Myocyte (in vitro differentiated cells): ENCODE measurements at regions not wholly inside any gene's neighbourhood (a gene's known extent, or its start where the extent isn't known, plus 50 kb on each side); places are given as distances from the start of the nearest gene placed in this dataset.
A peak's percentile ranks its signal among the peaks of the same experiment; 100 is the strongest.

ENCODE experiments used
- DNase-seq: peaks from one replicate; pipeline ENCODE4 v3.0.0-alpha.2; 2012; ENCODE audit warnings: low read depth

GRCh38 chr2:134161170-134161547 lies 92.7 kb upstream of the MGAT5 start:
- DNase-seq, result no peak

DNA sequence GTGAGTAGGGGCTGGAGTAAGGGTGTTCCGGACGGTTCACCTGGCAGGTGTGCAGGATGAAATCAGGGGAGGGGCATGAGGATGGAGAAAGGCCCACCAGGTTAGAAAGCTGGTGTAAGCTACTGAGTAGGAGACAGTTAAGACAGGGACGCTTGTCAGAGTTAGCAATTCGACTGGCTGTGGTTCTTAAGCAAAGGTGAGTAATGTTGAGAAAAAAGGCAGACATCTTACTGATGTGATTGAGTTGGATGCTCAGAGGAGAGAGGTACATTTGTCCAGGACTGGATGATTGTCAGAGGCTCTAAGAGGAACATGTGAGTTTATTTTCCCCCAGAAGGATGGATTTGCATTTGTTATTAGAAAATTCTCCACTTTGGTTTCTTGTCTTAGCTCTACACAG lies 90.5 kb upstream of the MGAT5 start:
- no peak for DNase-seq

GRCh38 chr2:134164306-134164705 lies 89.6 kb upstream of the MGAT5 start:
- DNase-seq, result no peak

GRCh38 chr2:134167015-134167414 lies 86.9 kb upstream of the MGAT5 start:
- DNase-seq, result no peak

DNA sequence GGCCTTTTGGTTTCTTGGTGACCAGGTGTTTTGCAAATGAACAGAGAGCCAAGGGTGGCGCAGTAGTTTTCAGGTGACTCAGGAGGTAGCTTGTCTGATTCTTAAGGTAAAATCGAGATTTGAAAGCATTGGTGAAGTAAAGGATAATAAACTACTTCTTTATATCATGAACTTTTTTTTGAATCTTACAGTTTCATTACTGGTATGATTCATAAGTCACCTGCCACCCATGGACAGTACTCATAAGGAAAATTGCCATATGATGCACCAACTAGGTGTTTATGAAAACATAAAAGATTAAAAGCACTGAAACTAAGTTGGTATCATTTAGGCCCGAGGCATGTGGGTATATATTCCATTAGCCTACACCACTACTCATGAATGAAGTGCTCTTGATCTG lies 84.1 kb upstream of the MGAT5 start:
- DNase-seq, result no peak

GRCh38 chr2:134170294-134170693 lies 83.6 kb upstream of the MGAT5 start:
- peak; percentile 24 for DNase-seq

DNA sequence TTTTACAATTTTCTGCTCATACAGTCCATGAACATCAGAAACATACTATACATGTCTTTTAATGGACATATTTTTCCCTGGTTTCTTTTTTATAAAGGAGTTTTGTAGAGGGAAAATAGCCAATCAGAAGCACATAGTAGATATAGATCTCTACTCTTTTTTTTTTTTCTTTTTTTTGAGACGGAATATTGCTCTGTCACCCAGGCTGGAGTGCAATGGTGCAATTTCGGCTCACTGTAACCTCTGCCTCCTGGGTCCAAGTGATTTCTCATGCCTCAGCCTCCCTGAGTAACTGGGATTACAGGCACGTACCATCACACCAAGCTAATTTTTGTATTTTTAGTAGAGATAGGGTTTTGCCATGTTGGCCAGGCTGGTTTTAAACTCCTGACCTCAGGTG lies 83.2 kb upstream of the MGAT5 start:
- no peak for DNase-seq

- peak; percentile 46 for DNase-seq
Measured at GRCh38 chr2:134173338-134174016, 80.4 kb upstream of the MGAT5 start.

DNA sequence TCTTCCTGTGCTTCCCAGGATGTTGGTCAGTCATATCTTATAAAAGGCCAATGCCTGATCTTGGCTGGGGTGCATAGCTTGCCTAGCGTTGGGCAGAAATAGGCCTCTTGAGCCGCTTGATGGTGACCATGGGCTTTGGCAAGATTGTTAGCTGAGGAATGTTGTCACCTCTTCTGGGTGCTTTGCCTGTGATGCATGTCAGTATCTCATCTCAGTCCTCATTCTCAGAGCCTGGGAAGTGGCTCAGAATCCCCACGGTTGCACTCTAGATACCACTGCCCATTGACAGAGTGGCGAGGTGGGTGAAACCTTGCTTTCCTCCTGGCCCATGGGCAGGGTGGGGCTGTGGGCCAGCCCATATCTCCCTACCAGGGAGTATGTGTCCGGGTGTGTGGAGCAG lies 79.2 kb upstream of the MGAT5 start:
- no peak for DNase-seq

DNA sequence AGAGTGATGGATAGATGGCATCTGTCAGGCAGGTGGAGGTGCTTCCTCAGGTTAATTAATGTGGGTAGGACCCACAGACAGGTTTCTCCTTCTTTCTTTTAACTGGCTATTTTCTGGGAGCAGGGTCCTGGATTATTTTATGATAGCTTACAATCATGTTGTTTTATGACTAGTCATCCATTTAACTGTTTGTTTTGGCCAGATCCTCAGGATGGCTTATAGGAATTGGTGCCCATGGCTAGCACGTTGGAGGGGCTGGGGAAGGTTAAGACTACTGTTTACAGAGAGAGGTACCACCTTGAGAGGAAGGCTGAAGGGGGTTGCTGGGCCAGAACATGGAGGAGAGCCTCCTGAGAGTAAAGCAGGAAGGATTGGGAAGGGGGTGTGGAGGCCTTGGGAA lies 78.0 kb upstream of the MGAT5 start:
- DNase-seq, result no peak

DNA sequence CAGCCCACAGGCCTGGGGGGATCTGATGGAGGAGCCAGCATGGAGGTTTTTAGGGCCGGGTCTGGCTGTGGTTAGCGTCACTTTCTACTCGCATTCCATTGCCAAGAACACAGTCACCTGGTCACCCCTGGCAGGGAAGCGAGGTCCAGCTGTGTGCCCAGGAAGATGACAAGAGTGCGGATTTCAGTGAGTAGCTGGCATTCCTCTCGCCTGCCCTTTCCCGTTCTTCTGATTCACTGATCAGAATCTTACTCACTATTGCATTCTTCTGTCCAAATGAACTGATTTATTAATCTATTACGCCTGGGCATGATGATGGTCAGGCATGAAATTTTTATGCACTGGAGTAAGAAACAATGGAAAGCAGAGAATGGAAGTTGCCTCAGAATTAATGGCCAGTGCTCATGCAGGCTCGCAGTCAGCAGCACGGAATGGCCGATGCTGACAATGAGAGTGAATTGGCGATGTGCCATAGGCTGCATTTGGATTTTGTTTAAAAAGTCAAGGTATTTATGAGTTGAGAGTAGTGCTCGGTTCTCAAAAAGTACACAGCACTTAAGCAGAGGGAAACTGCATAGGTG lies 76.4 kb upstream of the MGAT5 start:
- DNase-seq, result no peak

DNA sequence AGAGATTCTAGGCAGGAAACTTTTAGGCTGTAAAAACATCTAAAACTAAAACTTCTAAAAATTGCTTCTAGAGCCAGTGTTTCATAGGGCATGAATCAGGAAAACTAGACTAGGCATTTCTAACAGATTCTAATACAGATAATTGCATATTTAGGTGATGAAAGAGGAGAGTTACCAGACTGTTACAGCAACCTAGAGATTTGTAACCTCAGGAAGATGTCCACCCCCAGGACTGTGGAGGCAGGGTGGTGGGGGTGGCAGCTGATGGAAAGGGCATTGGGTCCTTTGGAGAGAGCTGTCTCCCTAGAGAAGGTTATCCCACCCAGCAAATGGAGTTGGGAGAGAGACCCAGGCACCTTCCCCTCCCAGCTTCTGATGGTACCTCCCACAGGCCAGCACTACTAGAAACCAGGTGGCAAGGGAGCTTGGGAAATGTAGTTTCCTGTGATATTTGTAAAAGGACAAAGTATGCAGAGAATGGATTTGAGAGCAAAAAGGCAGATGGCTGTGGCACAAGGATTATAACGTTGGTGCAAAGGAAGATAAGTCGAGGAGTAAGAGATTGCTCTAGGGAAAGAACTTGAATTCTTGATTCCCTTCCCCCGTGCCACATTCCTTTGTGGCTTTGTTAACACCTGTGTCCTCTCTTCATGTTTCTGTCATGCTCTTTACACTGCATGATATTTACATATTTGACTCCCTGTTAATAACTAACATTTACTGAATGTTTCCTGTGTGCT lies 75.6 kb upstream of the MGAT5 start:
- DNase-seq, result peak; percentile 43

DNA sequence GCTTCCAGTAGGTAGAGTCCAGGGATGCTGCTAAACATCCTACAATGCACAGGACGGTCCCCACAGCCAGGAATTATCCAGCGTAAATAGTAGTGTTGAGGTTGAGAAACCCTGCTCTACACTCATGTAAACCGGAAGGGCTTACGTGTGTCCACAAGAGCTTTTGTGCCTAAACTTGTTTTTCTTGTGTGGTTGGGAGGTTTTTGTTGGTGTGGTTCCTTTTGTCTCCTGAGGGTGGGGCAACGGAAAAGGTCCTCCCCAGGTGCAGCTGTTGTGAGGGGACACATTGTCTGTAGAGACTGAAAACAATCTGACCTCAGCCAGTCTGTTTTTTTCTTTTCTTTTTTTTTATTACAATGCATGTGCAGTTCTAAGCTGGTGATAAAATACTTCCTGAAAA lies 72.7 kb upstream of the MGAT5 start:
- DNase-seq, result peak; percentile 17

DNA sequence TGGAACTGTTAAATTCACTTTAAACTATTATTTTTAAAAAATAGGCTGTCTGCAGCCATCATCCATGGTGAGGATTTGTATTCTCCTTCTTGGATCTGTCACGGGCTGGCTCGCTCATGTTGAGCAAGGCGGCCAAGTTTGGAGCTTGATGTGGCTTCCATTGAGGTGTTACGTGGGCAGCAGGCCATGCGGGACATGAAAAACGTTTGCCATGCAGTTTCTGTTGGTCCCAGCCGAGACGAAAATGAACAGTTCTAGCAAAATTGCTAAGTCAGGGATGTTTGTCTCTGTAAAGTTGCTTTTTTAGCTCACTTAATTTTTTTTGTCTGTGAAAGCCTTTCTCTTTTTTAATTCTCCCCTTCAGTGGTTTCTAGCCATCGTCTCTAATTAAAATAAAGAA lies 70.2 kb upstream of the MGAT5 start:
- no peak for DNase-seq

- DNase-seq, result no peak
Measured at GRCh38 chr2:134185639-134186038, 68.2 kb upstream of the MGAT5 start.

DNA sequence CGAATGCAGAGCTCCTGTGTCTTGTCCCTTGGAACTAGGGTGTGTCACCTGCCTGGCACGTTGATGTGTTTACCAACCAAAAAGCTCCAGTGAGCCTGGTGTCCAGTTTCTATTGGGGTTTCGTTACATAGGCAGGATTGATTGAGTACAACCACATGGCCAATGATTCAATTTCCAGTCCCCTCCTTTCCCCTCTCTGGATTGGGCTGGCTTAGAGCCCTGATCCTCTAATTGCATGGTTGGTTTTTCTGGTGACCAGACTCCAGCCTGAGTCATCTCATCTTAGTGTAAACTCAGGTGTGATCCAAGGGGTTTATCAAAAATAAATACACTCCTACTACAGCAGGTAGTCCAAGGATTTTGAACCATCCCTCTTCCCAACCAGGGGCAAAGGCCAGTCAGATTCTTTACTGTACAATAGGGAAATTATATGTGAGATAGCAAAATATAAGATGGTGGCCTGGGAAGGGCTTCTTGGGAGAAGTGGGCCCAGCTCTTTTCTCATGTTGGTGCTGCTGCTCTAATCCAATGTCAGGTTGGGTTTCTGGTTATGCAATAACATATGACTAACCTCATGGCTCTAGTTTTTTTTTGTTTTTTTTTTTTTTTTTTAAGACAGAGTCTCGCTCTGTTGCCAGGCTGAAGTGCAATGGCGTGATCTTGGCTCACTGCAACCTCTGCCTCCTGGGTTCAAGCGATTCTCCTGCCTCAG lies 64.7 kb upstream of the MGAT5 start:
- DNase-seq, result peak; percentile 32

DNA sequence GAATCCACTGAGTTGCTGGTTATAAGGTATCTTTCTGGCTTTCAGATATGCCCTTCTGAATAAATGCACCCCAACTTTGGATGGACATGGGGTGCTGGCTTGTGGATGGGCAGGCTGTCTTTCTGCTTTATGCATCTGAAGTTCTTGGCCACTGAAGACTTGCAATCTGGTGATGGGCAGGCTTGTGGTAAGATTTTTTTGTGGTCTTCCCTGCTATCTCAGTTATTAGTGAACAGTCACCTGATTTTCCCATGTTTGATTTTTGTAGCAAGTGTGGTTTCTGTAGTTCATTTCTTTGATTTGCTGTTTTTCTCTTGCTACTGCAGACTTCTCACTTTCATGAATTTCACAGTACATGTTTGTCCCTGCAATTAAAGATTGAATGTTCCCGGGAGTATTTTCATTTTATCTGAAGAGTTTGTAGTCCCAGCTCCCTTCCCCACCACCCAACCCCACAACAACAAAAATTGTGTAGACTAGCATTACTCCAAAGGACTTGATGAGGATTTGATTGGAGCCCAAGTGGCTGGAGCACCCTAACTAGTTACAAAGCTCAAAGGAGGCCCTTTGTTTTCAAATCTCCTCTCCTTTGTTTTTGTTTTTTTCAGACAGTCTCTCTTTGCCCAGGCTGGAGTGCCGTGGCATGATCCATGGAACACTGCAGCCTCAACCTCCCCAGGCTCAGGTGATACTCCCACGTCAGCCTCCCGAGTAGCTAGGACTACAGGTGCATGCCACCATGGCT lies 63.6 kb upstream of the MGAT5 start:
- no peak for DNase-seq

GRCh38 chr2:134190807-134191203 lies 63.1 kb upstream of the MGAT5 start:
- no peak for DNase-seq

DNA sequence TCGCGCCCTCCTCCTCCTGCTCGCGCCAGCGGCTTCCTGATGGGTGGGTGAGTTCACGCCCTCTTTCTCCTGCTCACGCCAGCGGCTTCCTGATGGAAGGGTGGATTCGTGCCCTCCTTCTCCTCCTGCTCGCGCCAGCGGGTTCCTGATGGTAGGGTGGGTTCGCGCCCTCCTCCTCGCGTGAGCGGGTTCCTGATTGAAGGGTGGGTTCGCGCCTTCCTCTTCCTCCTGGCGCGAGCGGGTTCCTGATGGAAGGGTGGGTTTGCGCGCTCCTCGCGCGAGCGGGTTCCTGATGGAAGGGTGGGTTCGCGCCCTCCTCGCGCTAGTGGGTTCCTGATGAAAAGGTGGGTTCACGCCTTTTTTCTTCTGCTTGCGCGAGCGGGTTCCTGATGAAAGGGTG lies 62.0 kb upstream of the MGAT5 start:
- DNase-seq, result no peak

DNA sequence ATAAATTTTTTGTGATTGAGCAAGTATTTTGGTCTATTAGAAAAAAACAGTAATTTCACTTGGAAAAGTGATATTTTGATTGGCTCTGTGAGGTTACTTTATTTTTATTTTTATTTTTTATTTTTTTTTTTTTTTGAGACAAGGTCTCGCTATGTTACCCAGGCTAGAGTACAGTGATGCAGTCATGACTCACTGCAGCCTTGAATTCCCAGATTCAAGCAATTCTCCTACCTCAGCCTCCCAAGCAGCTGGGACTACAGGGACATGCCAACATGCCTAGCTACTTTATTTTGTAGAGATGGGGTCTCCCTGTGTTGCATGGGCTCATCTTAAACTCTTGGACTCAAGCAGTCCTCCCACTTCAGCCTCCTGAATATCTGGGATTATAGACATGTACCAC lies 60.9 kb upstream of the MGAT5 start:
- peak; percentile 25 for DNase-seq

DNA sequence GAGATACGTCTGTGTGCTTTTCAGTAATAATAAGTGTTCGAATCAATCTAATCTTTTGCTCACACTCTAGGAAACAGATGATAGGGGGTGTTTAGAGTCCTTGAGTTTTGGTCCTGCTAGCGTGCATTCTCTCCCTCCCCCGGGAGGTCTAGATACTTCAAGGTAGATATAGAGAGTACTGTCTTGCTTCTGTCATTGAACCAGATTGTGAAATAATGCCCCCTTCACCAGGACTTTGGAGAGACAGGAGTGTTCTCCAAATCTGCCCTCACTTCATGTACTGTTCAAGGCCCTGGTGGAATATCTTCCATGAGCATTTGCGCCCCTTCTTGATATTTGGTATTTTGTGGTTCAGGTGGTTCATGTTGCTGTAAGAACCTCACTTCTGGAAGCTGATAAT lies 59.4 kb upstream of the MGAT5 start:
- DNase-seq, result no peak

DNA sequence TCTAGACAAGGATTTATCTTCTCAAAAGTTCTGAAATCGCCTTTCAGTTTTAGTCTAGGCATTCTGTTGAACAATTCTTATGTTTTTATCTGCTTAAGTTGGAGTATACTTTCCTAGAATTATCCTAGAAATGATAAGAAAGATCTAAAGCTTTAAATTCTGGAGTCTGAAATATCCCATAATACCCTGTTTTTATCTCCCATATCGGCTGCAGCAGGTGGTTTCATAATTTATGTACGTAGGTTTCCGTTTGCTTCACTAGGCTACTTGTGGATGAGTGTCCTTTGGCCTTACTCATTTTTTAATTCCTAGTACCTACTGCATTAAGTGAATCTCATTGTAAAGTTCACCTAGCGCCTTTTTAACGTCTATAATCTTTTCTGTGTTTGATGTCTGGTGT lies 58.5 kb upstream of the MGAT5 start:
- no peak for DNase-seq
